GM18499 (cell line): ENCODE measurements at regions not wholly inside any gene's neighbourhood (a gene's known extent, or its start where the extent isn't known, plus 50 kb on each side); places are given as distances from the start of the nearest gene placed in this dataset.

Source experiments
- ATAC-seq: cut with Tn5 transposase; IDR thresholded peaks from one replicate; pipeline ENCODE4 v1.9.1; 2021; ENCODE audit warnings: moderate number of reproducible peaks; ENCODE audit not compliant: insufficient read depth, unreplicated experiment

DNA sequence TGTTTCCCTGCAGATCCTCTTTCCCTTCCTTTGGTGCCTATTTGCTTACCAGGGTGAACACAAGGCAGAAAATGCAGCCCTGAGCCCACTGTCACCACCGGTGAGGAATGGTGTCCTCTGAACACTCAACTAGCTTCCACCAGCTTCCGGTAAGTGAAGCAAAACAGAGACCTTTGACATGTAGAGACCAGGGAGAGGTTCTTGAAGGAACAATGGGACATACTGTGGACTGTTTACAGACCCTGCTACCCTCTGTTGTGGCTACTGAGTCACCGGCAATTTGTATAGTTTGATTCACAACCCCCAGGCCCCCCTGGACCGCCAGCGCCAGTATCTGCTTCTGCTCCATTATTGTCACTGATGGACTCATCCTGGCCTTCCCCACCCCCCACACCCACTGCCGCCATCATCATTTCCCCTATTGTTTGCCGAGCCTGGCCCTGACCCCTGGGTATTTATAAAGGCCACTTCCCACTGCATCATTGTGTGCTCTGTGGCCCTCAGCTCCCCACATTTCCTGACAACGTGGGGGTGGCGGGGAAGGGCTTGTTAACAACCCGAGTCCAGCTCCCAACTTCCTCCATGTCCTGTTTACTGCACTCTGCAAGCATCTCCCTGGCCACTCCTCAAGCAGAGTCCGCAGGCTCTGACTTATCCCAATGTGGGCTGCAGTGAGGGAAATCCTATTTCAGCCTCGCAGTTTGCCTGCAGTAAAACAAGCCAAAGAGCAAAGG, 252.9 kb downstream of the ETS1 start:
- no peak for ATAC-seq

DNA sequence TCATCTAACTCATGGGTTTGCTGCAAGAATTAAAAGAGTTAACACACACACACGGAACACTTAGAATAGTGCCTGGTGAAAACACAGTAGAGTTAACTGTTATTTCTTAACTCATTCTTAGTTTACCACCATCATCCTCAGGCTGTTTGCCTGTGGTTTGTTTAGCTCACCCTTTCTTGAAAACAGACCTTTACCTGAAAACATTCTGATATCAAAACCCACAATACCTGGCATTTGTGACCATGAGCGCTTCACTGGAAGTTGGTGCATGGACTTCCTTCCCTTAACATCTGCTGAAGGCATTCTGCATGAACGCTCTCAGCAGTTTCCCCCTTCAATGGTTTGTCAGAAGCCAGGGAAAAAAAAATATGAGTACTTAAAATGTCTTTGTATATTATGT, 256.0 kb downstream of the ETS1 start:
- ATAC-seq = no peak

DNA sequence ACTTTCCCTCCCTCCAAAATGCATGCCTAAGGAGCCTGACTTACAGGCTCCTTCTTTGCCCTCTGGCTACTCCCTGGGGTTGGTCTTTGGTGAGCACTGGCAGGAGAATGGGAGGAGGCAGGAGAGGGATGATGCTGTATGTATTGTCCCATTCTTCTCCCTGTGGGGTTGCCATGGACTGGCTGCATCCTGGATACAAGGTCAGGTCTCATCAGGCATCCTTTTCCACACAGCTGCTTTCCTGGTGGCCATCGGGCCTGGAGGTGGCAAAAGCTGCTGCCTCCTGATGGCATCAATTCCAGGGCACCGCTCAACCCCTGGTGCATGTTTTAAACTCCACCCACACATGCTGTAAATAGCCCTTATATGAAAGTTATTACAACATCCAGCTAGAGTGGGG, 257.2 kb downstream of the ETS1 start:
- ATAC-seq = no peak

DNA sequence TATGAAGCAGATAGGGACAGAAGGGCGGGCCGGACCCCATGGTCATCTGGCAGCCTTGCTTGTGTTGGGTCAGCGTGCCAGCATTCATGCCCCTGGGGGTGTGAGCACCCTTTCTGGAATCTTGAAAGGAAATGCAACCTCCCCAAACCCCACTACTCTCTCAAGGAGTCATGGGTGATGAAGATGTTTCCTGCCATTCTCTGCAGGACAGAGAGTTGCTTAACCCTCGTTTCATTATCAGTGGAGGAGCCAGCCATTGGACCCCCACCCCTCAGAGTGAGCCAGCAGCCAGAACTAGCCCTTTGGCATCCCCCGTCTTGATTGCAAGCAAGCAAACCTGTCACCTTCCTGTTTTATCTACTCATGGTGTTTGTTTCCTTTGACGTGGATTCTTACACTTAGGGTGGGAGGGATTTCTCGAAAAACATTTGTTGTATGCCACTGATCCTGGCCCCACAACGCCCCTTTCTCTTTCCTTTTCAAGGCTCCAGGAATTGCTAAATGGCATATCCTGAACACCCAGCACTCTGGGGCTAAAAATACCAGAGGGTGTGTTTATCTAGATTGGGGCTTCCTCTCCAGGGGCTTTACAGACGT, 258.3 kb downstream of the ETS1 start:
- ATAC-seq = no peak

- ATAC-seq = no peak
These were observed 260.1 kb downstream of the ETS1 start for GRCh38 chr11:128327274-128327673.

DNA sequence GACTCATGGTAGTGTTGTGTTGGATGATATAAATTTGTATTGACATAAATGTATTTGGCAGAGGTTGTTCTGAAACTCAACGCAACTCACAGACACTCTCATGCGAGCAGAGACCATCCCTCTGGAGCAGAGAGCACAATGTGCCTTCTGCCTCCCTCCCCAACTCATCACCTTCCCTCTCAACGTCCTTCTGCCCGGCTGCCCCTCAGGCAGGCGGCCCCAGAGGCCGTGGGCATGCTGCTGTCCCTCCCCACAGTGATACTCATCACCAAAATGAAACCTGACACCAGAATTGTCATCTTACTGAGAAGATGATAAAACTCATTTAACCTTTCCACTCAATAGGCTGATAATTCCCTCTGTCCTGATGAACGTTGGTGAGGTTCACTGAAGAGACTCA, 260.6 kb downstream of the ETS1 start:
- ATAC-seq = no peak

- no peak for ATAC-seq
These were observed 262.7 kb downstream of the ETS1 start for GRCh38 chr11:128324531-128325141.

GRCh38 chr11:128324051-128324481, 263.3 kb downstream of the ETS1 start:
- no peak for ATAC-seq

- no peak for ATAC-seq
These were observed 264.0 kb downstream of the ETS1 start for GRCh38 chr11:128323381-128323780.

GRCh38 chr11:128318856-128319474, 268.4 kb downstream of the ETS1 start:
- ATAC-seq = peak; percentile 87

- no peak for ATAC-seq
These were observed 270.7 kb downstream of the ETS1 start for GRCh38 chr11:128316541-128317227.

DNA sequence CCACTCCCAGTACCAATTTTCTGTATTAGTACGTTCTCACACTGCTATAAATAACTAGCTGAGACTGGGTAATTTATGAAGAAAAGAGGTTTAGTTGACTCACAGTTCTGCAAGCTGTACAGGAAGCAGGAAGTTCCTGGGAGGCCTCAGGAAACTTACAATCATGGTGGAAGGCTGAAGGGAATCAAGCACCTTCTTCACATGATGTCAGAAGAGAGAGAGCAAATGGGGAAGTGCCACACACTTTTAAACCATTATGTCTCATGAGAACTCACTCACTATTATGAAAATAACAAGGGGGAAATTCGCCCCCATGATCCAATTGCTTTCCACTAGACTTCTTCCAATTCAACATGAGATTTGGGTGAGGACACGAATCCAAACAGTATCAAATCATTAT, 271.4 kb downstream of the ETS1 start:
- ATAC-seq = no peak

- ATAC-seq = no peak
These were observed 273.4 kb downstream of the ETS1 start for GRCh38 chr11:128313931-128314330.

GRCh38 chr11:128311742-128312719, 275.3 kb downstream of the ETS1 start:
- ATAC-seq = no peak

- no peak for ATAC-seq
These were observed 276.5 kb downstream of the ETS1 start for GRCh38 chr11:128310676-128311445.

- ATAC-seq = no peak
These were observed 277.4 kb downstream of the ETS1 start for GRCh38 chr11:128310005-128310404.

GRCh38 chr11:128308794-128309193, 278.6 kb downstream of the ETS1 start:
- no peak for ATAC-seq

DNA sequence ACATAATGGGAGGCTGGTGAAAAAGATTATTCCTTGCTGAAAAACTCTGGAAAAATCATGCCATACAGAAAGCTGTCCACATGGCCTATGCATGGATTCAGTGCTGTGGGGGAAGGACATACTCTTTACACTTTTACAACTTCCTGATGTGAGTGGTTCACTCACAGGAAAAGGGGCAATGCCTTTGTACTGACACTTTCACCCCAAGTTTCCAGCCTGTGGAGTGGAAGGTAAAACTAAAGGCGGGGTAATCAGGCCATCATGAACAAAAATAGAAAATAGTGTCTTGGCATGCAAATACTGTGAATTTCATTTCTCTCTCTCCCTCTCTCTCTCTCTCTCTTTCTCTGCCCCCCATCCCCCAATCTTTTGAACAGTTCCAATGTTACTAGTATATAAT, 281.8 kb downstream of the ETS1 start:
- ATAC-seq = no peak
